ENCODE measurements at regions not wholly inside any gene's neighbourhood (a gene's known extent, or its start where the extent isn't known, plus 50 kb on each side); places are given as distances from the start of the nearest gene placed in this dataset.
"Not testable (repeated sequence)": the region's sequence is repeated elsewhere in the genome, so short reads cannot be mapped to it uniquely, and the experiment has no call there.

DNA sequence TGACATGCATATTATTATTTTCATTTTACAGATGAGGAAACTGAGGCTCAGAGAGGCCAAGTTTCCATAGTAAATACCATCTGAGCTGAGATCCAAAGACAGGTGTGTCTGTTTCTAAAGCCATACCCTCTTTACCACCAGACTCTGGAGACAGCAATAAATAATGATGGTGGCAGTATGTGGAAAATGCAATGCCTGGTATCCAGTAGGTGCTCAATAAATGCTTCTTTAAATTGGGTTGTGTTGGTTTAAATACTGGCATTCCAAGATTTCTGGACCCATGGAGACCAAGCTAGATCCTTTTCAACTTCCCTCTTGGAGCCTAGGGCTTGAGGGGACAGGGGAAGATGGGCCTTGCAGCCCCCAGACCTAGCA lies 221.3 kb upstream of the MSX2 start:
- no peak for DNase-seq (ENCODE audit: low read depth in 4 of 4, low spot score in 3 of 4)

DNA sequence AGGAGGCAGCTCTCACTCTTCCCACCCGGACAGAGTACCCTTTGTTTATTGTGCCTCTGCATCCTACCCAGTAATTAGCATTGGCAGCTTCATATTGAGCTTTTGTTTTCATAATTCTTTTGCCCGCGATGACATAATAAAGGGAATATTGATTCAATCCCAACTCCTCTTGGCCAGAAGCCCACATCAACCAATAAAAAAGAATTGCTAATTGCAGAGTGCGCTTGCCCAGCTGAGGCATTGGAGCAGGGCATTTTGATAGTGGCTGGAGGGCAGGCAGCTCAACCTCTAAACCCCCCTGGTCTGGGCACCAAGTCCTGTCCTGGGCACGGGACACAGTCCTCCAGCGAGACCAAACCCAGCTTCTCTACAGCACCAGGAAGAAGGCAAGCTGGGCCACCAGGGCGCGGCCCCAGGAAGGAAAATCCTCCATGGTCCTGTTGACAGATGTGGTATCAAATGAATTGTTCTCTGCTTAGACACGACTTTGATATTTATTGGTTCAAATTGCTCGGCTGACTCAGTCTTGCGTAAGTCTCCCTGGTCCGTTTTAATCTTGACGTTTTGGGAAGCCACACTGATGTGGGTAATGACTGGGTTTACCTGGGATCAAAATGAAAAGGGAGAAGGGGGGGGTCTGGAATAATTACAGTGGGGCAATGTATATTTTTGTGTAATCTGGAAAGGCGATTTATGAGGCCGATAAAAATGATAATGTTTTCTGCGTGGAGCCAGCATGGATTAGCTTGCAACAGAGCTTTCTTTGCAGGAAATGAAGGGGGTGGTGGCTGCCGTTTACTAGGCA lies 220.7 kb upstream of the MSX2 start:
- DNase-seq (ENCODE audit: low read depth in 4 of 4, low spot score in 3 of 4), result no peak

DNA sequence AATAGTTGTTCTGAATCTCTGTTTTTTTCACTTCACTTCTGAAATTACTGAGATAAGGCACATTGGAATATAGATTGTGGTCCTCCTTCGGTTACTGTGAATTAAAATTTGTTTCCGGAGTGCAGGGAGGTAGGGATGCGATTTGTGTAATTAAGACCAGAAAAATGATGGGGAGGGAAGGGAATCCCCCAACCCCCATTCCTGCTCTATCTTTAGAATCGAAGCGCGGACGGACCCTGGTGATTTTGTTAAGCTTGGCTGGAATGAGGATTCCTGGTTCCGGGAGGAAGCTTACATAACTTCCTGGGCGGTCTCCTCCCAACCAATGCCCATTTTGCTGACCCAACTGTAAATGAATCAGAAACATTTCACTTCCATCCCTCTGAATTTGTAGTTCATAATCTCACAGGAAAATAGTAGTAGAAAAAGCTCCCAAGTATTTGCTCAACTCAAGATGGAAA lies 220.1 kb upstream of the MSX2 start:
- DNase-seq (ENCODE audit: low read depth in 4 of 4, low spot score in 3 of 4), result no peak

DNA sequence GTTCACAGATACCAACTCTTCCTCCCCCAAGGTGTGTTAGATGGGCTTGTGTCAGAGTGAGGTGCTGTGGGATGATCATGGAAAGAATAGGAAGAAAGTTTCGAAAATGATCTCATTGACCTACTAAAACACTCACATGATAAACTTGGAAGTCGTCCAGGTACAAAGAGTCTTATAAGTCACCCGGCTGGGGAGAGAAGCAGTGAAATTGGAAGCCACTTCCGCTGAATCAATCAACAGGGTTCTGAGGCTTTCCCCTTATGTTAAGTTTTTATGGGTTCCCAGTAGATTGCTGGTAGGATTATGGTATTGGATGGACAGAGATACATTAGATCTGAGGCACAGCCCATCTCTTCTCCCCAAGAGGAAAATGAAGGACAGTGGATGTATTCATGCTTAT lies 218.8 kb upstream of the MSX2 start:
- DNase-seq (ENCODE audit: low read depth in 4 of 4, low spot score in 3 of 4), result no peak

DNA sequence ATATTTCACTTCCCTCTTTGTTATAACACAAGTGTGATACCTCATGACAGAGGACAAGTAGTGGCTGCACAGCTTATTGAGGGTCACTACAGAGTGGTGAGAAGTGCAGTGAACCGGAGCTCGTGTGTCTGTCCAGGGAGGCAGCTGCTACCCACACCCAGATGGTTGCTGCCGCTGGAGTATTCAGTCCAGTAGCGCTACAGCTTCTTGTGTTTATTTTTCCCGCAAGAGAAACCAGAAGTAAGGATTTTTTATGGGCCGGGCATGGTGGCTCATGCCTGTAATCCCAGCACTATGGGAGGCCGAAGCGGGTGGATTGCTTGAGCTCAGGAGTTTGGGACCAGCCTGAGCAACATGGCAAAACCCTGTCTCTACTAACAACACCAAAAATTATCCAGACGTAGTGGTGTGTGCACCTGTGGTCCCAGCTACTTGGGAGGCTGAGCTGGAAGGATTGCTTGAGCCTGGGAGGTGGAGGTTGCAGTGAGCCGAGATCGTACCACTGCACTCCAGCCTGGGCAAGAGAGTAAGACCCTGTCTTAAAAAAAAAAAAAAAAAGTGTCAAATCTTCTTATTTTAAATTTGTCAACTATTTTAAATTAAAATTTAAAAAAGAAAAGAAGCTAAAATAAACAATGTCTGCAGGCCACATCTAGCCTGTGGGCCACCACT lies 213.5 kb upstream of the MSX2 start:
- not testable (repeated sequence) for DNase-seq (ENCODE audit: low read depth in 4 of 4, low spot score in 3 of 4)

DNA sequence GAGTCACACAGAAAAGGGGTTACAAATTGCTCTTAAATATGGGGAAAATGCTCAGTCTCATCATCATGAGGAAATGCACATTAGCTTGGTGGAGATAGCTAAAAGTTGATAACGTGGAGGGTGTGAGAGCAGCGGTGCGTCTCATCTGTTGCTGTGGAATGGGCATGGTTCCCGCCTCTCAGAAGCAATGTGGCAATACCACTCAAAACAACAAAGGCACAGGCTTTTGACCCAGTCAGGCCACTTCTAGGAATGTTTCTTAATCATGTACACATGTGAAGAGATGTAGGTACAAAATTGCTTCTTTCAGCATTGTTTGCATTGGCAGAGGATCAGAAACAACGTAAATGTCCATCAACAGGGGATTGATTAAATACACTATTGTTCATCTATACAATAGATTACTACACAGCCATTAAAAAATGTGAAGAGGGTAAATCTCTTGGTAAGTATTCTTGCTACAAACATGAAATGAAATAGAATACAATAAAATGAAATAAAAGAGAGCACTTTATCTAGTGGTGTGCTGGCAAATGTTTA lies 212.6 kb upstream of the MSX2 start:
- DNase-seq (ENCODE audit: low read depth in 4 of 4, low spot score in 3 of 4), result no peak

DNA sequence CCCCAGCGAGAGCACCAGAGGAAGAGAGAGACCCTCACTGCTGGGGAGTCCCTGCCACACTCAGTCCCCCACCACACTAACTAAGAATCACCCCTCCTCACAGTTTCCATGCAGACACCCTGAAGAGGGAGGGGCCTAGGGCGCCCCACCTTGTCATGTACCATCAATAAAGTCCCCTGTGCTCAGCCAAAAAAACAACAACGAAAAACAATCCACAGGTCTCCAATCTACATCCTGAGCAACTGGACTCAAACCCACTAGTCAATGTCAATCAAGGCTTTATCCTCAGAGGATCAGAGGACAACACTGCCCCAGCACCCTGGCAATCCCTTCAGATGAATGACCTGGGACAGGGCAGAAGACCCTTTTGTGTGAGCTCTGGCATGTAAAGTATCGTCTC lies 210.1 kb upstream of the MSX2 start:
- DNase-seq (ENCODE audit: low read depth in 4 of 4, low spot score in 3 of 4), result no peak

DNA sequence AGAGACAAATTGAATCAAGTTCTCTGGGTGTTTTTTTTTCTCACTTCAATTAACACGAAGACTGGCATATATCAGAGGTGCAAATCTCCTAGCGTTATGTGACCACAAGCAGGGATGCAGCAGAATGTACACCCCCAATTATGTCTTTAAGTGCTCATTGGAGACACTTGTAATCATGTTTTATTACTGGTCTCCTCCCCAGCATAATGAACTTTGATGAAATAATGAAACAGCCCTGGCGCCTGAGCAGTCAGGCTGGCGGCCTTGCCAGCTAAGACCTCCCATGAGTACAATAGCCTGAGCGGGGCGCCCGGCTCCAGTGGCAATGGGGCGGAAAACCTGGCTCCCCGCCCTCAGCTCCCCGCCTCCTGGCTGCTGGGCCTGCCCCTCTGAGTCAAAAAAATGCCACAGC lies 209.4 kb upstream of the MSX2 start:
- DNase-seq (ENCODE audit: low read depth in 4 of 4, low spot score in 3 of 4), result no peak

DNA sequence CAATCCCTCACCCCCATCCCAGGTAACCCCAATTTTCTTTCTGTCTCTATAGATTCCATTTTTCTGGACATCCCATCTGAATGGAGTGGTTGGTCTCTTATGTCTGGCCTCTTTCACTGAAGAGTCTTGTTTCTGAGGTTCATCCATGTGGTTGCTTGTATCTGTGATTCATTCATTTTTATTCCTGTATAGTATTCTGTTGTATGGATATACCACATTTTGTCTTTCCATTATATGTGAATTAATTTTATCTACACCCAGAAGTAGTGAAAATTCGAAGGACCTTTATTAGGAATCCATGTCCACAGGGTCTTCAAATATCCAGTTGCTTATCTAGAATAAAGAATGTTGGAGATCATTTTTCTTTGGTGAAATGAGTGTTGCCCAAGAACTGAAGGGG lies 207.6 kb upstream of the MSX2 start:
- DNase-seq (ENCODE audit: low read depth in 4 of 4, low spot score in 3 of 4), result no peak

DNA sequence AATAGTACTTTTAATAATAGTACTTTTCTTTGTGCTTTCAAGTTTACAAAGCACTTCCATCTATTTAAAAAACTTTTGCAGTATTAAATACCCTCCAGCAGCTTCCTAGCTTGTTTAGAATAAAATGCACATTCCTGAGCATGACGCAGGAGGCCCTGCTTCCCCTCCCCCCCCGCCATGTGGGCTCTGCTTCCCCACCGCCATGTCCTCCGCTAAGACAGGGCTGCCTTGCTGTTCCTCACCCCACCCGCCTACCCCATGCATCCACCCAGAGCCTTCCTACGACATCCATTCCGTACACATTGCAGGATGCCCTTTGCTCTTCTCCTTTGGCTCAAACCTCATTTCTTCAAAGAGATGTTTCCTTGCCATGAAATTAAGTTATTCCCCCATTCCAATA lies 205.9 kb upstream of the MSX2 start:
- no peak for DNase-seq (ENCODE audit: low read depth in 4 of 4, low spot score in 3 of 4)

DNA sequence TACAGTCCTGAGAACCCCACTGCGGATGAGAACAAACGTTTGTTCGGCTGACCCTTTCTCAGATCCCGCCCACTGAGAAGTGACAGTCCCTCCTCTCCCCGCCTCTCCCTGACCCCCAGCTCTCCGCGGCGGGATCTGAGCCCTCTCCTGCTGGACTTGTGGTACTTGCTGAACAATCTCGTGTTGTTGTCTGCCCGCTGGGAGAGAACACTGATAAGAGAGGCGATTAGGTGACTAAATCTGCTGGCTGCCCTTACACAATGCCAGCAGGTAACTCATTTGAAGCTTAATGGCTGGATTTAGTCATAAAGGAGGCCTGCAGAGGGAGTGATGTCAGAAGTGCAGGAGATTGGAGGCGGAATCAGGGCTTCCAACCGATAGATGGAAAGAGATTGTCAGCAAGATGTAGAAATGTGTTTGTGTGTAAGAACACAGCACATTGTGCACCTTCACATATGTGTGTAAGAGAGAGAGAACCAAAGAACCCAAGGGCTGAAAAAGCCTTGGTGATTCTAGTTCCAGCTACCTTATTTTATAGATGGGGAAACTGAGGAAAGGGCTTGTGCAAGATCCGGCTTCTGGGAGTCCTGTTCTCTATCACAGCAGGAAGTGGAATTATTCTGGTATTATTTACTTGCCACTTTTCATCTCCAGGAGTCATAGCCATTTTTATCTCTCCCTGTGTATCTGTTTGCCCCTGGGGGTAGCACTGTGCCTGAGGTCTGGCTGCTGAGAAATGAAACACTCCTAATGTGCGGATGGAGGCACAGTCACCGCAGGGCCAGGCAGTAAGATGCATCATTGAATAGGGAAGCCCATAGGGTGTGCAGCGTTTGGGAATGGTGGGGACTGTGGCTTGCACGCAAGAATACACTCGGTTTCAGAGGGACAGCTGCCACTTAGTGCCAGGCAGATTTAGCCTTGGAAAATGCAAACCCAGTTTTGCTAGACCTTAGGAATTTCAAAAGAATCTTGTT lies 203.7 kb upstream of the MSX2 start:
- DNase-seq (ENCODE audit: low read depth in 4 of 4, low spot score in 3 of 4), result no peak

DNA sequence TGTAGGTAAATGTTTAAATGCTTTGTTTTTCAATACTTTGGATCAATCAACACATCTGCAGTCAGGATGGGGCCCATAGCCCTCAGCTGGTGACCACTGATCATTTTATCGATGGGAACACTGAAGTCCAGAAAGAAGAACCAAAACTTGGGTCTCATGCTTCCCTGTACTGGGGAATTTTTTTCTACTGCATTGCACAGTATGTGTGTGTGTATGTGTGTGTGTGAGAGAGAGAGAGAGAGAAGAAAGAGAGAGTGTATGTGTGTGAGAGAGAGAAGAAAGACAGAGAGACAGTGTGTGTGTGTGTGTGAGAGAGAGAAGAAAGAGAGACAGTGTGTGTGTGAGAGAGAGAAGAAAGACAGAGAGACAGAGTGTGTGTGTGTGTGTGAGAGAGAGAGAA lies 202.9 kb upstream of the MSX2 start:
- no peak for DNase-seq (ENCODE audit: low read depth in 4 of 4, low spot score in 3 of 4)

DNA sequence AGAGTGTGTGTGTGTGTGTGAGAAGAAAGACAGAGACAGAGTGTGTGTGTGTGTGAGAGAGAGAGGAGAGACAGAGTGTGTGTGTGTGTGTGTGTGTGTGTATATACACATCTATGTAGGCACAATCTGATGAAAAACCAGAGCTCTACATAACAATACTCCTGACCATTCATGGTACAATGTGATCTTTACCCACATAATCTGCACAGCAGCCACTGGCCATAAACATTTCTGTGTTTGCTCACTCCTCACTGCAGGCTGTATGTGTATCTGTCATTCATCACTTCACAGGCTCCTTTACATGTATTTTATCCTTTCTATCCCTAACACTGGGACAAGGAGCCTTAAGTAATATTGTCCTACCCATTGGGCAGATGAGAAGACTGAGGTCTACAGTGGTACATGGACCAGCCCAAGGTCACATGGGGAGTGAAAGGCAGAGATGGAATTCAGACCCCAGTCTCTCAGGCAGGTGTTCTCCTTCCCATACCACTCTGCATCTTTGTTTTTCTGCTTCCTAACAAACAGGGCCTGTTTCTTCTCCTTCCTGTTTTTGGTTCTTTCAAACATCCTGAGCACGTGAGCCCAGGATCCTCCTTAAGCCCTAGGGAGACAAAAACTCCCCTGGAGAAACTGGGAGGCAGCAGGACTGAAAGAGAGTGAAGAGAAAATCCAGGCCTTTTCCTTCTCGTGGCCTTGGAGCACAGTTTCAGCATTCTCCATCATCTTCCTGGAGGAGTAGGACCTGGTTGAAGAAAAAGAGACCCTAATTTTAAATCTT lies 201.7 kb upstream of the MSX2 start:
- no peak for DNase-seq (ENCODE audit: low read depth in 4 of 4, low spot score in 3 of 4)

DNA sequence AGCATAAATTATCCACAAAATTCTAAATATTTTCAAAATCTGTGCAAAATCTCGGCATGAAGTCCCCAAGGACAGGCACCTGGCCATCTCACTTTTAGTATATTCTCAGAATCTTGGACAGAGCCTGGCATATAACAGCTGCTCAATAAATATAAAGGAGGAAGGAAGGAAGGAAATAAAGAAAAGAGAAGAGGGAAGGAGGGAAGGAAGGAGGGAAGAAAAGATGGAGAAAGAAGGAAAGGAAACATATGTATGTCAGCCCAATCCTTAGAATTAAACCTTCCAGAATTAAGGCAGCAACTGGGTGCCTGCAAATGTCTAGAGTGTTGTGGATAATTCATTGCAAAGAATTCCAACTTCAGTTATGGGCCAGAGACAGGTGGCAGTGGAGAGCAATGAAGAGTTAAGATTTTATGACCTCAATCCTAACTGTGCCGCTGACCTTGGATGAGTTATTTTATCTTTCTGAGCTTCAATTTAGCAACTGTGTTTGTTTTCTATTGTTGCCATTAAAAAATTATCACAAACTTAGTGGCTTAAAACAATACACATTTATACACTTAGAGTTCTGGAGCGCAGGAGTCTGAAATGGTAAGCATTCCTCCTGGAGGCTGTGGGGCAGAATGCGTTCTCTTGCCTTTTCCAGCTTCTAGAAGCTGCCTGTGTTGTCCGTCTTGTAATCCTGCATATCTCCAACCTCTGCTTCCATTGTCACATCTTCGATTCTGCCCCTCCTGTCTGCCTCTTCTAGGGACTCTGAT lies 200.9 kb upstream of the MSX2 start:
- DNase-seq (ENCODE audit: low read depth in 4 of 4, low spot score in 3 of 4), result no peak

DNA sequence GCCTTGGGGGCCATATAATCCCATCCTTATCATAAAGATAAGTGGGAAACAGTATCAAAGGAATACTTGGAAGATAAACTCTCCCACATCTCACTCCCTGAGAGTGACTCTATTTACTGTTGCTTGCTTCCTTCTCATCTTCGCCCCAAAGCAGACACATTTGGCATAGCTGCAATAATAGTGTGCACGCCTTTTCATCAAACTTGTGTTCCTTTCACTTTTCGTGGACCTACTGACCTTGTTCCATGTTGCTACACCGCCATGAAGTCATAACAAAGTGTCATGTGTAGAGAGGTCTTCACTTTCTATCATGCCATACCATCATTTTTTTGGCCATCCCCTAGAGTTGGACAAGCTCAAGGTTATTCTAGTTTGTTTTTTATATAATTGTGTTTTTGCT lies 200.0 kb upstream of the MSX2 start:
- no peak for DNase-seq (ENCODE audit: low read depth in 4 of 4, low spot score in 3 of 4)

DNA sequence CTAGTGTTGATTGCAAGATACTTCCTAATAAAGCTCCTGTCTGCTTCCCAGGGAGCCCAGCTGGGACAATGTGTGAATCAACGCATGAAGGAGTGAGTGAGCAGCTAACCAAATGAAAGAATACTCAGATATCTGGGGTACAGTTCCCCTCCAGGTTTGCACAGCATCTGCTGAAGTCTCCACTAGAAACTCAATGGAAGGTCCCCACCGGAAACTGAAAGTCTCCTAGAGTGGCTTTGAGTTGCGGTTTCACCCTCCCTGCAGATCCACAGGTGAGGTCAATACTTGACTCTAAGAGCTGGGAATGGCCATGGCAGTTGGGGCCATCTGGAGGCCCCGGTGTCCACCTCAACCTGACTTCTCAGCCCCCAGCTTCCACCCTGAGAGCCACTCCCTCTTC lies 198.2 kb upstream of the MSX2 start:
- no peak for DNase-seq (ENCODE audit: low read depth in 4 of 4, low spot score in 3 of 4)

DNA sequence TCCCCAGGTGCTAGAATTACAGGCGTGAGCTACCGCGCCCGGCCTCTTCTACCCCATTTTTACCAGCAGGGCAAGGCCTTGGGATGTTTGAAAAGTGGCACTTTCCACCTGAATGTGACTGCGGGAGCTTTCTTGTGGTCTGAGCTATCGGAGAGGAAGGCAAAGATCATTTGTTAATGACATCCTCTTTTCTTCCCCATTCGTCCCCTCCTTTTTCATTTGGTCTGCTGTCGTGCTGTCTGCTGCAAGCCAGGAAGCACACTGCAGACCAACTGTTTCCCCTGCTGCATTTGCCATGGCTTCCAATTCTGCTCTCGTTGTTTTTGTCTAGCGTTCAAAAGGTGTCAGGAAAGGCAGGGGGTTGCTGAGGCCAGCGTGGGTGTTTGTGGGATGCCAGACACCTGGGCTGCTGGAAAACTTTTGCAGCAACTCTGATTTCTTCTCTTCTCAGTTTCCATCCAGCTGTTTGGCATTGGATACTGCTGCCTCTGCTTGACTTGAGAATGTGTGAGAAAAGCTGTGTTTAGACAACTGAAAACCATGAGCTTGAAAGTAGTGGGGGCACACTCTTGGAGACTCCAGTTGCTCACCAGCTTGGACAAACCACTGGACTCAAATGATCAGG lies 196.4 kb upstream of the MSX2 start:
- no peak for DNase-seq (ENCODE audit: low read depth in 4 of 4, low spot score in 3 of 4)

DNA sequence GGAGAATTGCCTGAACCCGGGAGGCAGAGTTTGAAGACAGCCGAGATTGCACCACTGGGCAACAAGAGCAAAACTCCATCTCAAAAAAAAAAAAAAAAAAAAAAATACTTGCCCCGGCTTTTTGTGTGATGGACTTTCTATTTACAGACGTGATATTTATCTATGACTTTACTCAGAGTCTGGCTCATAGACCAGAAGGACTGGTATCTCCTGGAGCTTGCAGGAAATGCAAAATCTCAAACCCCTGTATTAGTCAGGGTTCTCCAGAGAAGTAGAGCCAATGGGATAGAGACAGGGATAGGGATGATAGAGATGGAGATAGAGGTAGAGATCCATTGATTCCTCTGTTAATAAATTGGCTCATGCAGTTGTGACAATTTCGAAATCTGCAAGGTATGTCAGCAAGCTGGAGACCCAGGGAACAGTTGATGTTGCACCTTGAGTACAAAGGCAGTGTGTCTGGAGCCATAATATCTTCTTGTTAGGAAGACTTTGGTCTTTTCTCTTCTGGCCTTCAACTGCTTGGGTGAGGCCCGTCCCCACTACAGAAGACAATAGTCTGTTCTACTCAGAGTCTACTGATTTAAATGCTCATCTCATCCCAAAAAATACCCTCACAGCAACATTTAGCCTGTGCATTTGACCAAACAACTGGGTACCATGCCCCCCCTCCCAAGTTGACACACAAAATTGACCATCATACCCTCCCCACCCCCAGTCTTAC lies 195.4 kb upstream of the MSX2 start:
- DNase-seq (ENCODE audit: low read depth in 4 of 4, low spot score in 3 of 4), result no peak
